ENCODE measurements at regions not wholly inside any gene's neighbourhood (a gene's known extent, or its start where the extent isn't known, plus 50 kb on each side); places are given as distances from the start of the nearest gene placed in this dataset.

GRCh38 chr2:161052214-161052613, 108.0 kb upstream of the TANK start:
- H3K4me1 ChIP-seq (ENCODE audit: control insufficient read depth in 2 of 3, insufficient read depth in 2 of 3, low read depth in 1 of 3, low read length in 3 of 3): no peaks in the 10 kb centered on the region
- FAIRE-seq: no peak

GRCh38 chr2:161055289-161055688, 104.9 kb upstream of the TANK start:
- DNase-seq (no peak), FAIRE-seq (no peak)
- Histone ChIP-seq H3K27me3 (ENCODE audit: control insufficient read depth, insufficient read depth, low read length) (no peaks in the 10 kb centered on the region), H3K4me3 (ENCODE audit: low read length in 3 of 3) (no peak overlapping the region), H3K27ac (ENCODE audit: low read depth in 2 of 2, low read length in 2 of 2) (no peak overlapping the region), H3K9ac (ENCODE audit: low read length in 3 of 3) (no peak overlapping the region), H3K9me3 (ENCODE audit: control insufficient read depth in 2 of 3, insufficient read depth in 1 of 3, low read length in 3 of 3) (no peaks in the 10 kb centered on the region), H3K36me3 (ENCODE audit: control insufficient read depth in 2 of 3, insufficient read depth in 3 of 3, low read length in 3 of 3) (no peaks in the 10 kb centered on the region), H3K4me1 (ENCODE audit: control insufficient read depth in 2 of 3, insufficient read depth in 2 of 3, low read depth in 1 of 3, low read length in 3 of 3) (no peaks in the 10 kb centered on the region)
- no peak for TF ChIP-seq CTCF (IDR thresholded peaks at IDR 0.05; ENCODE audit: borderline replicate concordance, extremely low read depth, insufficient read depth)
- intact Hi-C loops (cut with DNase I): no loop called here

More at GRCh38 chr2:161052214-161052613, 108.0 kb upstream of the TANK start:
- intact Hi-C loops (cut with DNase I): no loop called here
- Histone ChIP-seq H3K4me3 (ENCODE audit: low read length in 3 of 3) (no peak overlapping the region), H3K9ac (ENCODE audit: low read length in 3 of 3) (no peak overlapping the region), H3K36me3 (ENCODE audit: control insufficient read depth in 2 of 3, insufficient read depth in 3 of 3, low read length in 3 of 3) (no peaks in the 10 kb centered on the region), H3K27me3 (ENCODE audit: control insufficient read depth, insufficient read depth, low read length) (no peaks in the 10 kb centered on the region), H3K9me3 (ENCODE audit: control insufficient read depth in 2 of 3, insufficient read depth in 1 of 3, low read length in 3 of 3) (no peaks in the 10 kb centered on the region), H3K27ac (ENCODE audit: low read depth in 2 of 2, low read length in 2 of 2) (no peak overlapping the region)
- TF ChIP-seq CTCF (IDR thresholded peaks at IDR 0.05; ENCODE audit: borderline replicate concordance, extremely low read depth, insufficient read depth): no peak
- DNase-seq: no peak

GRCh38 chr2:161059388-161059787, 100.8 kb upstream of the TANK start:
- DNase-seq (no peak), FAIRE-seq (no peak)
- Histone ChIP-seq H3K36me3 (ENCODE audit: control insufficient read depth in 2 of 3, insufficient read depth in 3 of 3, low read length in 3 of 3) (no peaks in the 10 kb centered on the region), H3K9ac (ENCODE audit: low read length in 3 of 3) (no peak overlapping the region), H3K27me3 (ENCODE audit: control insufficient read depth, insufficient read depth, low read length) (no peaks in the 10 kb centered on the region), H3K9me3 (ENCODE audit: control insufficient read depth in 2 of 3, insufficient read depth in 1 of 3, low read length in 3 of 3) (no peaks in the 10 kb centered on the region), H3K4me3 (ENCODE audit: low read length in 3 of 3) (no peak overlapping the region), H3K4me1 (ENCODE audit: control insufficient read depth in 2 of 3, insufficient read depth in 2 of 3, low read depth in 1 of 3, low read length in 3 of 3) (no peaks in the 10 kb centered on the region), H3K27ac (ENCODE audit: low read depth in 2 of 2, low read length in 2 of 2) (no peak overlapping the region)
- intact Hi-C loops (cut with DNase I): no loop called here
- no peak for TF ChIP-seq CTCF (IDR thresholded peaks at IDR 0.05; ENCODE audit: borderline replicate concordance, extremely low read depth, insufficient read depth)

- H3K4me1 ChIP-seq (ENCODE audit: control insufficient read depth in 2 of 3, insufficient read depth in 2 of 3, low read depth in 1 of 3, low read length in 3 of 3): no peaks in the 10 kb centered on the region
- H3K9me3 ChIP-seq (ENCODE audit: control insufficient read depth in 2 of 3, insufficient read depth in 1 of 3, low read length in 3 of 3): no peaks in the 10 kb centered on the region
- no peak for DNase-seq
- H3K4me3 ChIP-seq (ENCODE audit: low read length in 3 of 3): no peak overlapping the region
- intact Hi-C loops (cut with DNase I): no loop called here
- H3K36me3 ChIP-seq (ENCODE audit: control insufficient read depth in 2 of 3, insufficient read depth in 3 of 3, low read length in 3 of 3): no peaks in the 10 kb centered on the region
- H3K9ac ChIP-seq (ENCODE audit: low read length in 3 of 3): no peak overlapping the region
- H3K27ac ChIP-seq (ENCODE audit: low read depth in 2 of 2, low read length in 2 of 2): no peak overlapping the region
- no peak for TF ChIP-seq CTCF (IDR thresholded peaks at IDR 0.05; ENCODE audit: borderline replicate concordance, extremely low read depth, insufficient read depth)
- no peaks in the 10 kb centered on the region for H3K27me3 ChIP-seq (ENCODE audit: control insufficient read depth, insufficient read depth, low read length)
- FAIRE-seq: no peak
Measured at GRCh38 chr2:161061786-161062185, 98.4 kb upstream of the TANK start.
